Mesothelial cell of epicardium (in vitro differentiated cells): ENCODE measurements at regions not wholly inside any gene's neighbourhood (a gene's known extent, or its start where the extent isn't known, plus 50 kb on each side); places are given as distances from the start of the nearest gene placed in this dataset.
A peak's percentile ranks its signal among the peaks of the same experiment; 100 is the strongest.

Experiments used
- DNase-seq, 2 experiments: peaks; one replicate each; pipeline ENCODE4 v3.0.0; 2021; ENCODE audit warnings: low spot score in 2 of 2; ENCODE audit not compliant: unreplicated experiment in 2 of 2
- H3K27ac Mint-ChIP-seq: 2 replicates; pipeline ENCODE4 v1.8.0; 2021; ENCODE audit warnings: mixed read lengths
- H3K27me3 Mint-ChIP-seq: 2 replicates; pipeline ENCODE4 v1.8.0; 2021; ENCODE audit warnings: low read depth, mixed read lengths
- H3K36me3 Mint-ChIP-seq: 2 replicates; pipeline ENCODE4 v1.8.0; 2021; ENCODE audit warnings: mixed read lengths
- H3K4me1 Mint-ChIP-seq: 2 replicates; pipeline ENCODE4 v1.8.0; 2021; ENCODE audit warnings: mixed read lengths
- H3K4me3 Mint-ChIP-seq: 2 replicates; pipeline ENCODE4 v1.8.0; 2021; ENCODE audit warnings: mild to moderate bottlenecking, moderate library complexity, mixed read lengths
- H3K9me3 Mint-ChIP-seq: 2 replicates; pipeline ENCODE4 v1.8.0; 2021; ENCODE audit warnings: mixed read lengths
- CTCF ChIP-seq: fragments of 200-600 bp; sonication (generic); IDR thresholded peaks from one replicate; pipeline ENCODE4 v1.5.0; 2021; ENCODE audit warnings: antibody characterized with exemption; ENCODE audit not compliant: unreplicated experiment

DNA sequence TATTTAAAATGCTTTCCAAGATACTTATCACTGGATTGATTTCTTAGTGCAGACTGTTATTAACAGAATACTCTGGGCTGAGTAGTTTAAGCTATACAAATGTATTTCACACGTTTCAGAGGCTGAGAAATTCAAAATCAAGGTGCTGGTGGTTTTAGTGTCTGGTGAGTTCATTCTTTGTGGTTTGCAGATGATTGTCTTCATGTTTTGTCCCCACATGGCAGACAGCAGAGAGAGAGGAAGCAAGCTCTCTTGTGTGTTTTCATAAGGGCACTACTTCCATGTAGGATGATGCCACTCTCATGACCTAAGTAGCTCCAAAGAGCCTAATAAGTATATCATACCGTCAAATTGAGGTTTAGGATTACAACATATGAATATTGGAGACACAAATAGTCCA is 1348.9 kb upstream of the FLRT2 start:
- TF ChIP-seq CTCF, result no peak
- Mint-ChIP-seq H3K4me1 (peaks cover 12% of the 10 kb centered on the region), H3K9me3 (peaks cover 19% of the 10 kb centered on the region), H3K27ac (no peak overlapping the region), H3K27me3 (no peaks in the 10 kb centered on the region), H3K36me3 (peaks cover 3% of the 10 kb centered on the region), H3K4me3 (no peak overlapping the region)
- DNase-seq, result no peak

DNA sequence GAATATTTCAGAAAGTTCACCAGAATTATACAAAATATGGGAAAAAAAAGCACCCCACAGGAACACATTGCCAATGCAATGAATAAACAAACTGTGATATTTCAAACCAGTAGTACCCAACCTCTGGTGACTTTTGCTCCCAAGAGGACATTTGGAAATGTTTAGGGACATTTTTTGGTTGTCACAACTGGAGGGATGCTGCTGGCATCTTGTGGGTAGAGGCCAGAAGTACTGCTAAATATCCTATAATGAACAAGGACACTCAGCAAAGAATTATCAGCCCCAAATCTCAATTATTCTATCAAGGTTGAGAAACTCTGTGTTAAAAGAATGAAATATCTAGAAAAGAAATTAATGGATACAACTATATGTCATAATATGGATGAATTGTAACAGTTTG is 1334.4 kb upstream of the FLRT2 start:
- DNase-seq, result no peak
- no peak for TF ChIP-seq CTCF
- Mint-ChIP-seq H3K4me3 (no peak overlapping the region), H3K27ac (no peak overlapping the region), H3K9me3 (peaks cover 32% of the 10 kb centered on the region), H3K4me1 (peaks cover 11% of the 10 kb centered on the region), H3K36me3 (peaks cover 20% of the 10 kb centered on the region), H3K27me3 (no peaks in the 10 kb centered on the region)

DNA sequence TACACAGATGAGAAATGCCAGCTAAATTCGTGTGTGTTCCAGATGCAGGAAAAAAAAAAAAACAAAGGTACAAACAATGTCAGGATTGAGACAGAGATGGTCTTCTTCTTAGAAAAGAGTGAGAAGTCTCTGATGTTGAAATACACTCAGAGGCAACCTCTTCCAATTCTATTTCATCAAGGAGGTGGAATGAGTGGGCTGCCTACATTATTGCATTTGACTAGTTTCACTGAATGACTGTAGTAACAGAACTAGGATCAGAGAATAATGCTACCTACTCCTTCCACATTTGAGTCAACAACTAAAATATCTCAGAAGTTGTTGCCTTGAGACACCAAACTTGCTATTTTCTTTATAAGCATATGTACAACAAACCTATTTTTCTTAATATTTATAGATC is 1332.2 kb upstream of the FLRT2 start:
- Mint-ChIP-seq H3K27me3 (no peaks in the 10 kb centered on the region), H3K9me3 (peaks cover 31% of the 10 kb centered on the region), H3K36me3 (peaks cover 19% of the 10 kb centered on the region), H3K4me3 (no peak overlapping the region), H3K27ac (no peak overlapping the region), H3K4me1 (peaks cover 28% of the 10 kb centered on the region)
- TF ChIP-seq CTCF, result no peak
- DNase-seq, result no peak

GRCh38 chr14:84202486-84202885 is 1327.5 kb upstream of the FLRT2 start:
- H3K36me3 Mint-ChIP-seq, result peaks cover 3% of the 10 kb centered on the region
- H3K9me3 Mint-ChIP-seq, result peaks cover 16% of the 10 kb centered on the region
- H3K4me1 Mint-ChIP-seq, result peaks cover 37% of the 10 kb centered on the region
- peak overlapping the region; percentile 68 for H3K27ac Mint-ChIP-seq
- DNase-seq, result no peak
- H3K4me3 Mint-ChIP-seq, result no peak overlapping the region
- no peak for TF ChIP-seq CTCF
- H3K27me3 Mint-ChIP-seq, result no peaks in the 10 kb centered on the region

DNA sequence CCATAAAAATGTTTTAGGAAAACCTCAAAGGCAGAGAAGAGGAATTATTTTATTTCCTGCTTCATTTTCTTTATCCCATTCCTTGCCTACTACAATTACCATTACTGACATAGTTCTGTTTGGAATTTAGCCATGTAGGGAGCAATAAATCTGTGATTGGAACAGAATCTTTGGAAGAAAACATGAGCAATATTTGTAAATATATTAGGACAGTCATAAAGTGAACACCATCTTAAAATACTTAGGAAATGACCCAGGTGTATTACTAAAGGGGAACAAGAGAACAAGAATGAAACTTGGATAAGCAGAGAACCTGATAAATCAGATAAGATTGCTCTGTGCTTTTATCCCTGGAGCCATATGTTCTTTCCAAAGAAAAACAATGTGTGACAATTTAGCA is 1326.0 kb upstream of the FLRT2 start:
- peak overlapping the region; percentile 47 for H3K27ac Mint-ChIP-seq
- no peak for TF ChIP-seq CTCF
- H3K4me3 Mint-ChIP-seq, result no peak overlapping the region
- DNase-seq, result no peak
- H3K4me1 Mint-ChIP-seq, result peaks cover 38% of the 10 kb centered on the region
- H3K9me3 Mint-ChIP-seq, result peaks cover 9% of the 10 kb centered on the region
- peaks cover under 1% of the 10 kb centered on the region for H3K36me3 Mint-ChIP-seq
- no peaks in the 10 kb centered on the region for H3K27me3 Mint-ChIP-seq

GRCh38 chr14:84208451-84208850 is 1321.5 kb upstream of the FLRT2 start:
- Mint-ChIP-seq H3K4me1 (peaks cover 17% of the 10 kb centered on the region), H3K27me3 (no peaks in the 10 kb centered on the region), H3K36me3 (no peaks in the 10 kb centered on the region), H3K9me3 (peaks cover 8% of the 10 kb centered on the region), H3K4me3 (no peak overlapping the region), H3K27ac (peak overlapping the region; percentile 13)
- no peak for TF ChIP-seq CTCF
- no peak for DNase-seq
